SU-DHL-6 (cell line): ENCODE measurements at regions not wholly inside any gene's neighbourhood (a gene's known extent, or its start where the extent isn't known, plus 50 kb on each side); places are given as distances from the start of the nearest gene placed in this dataset.

Source experiments
- H2AFZ ChIP-seq: fragments of 200-600 bp; sonication (generic); 2 replicates; pipeline ENCODE4 v1.6.1; 2014; ENCODE audit warnings: low read depth, mild to moderate bottlenecking, moderate library complexity, mixed read lengths, antibody characterized with exemption, low read length; ENCODE audit not compliant: severe bottlenecking
- H3F3A ChIP-seq: fragments of 200-600 bp; shearing (Covaris generic); 2 replicates; pipeline ENCODE4 v1.6.0; 2016; ENCODE audit warnings: antibody characterized with exemption, mild to moderate bottlenecking; ENCODE audit not compliant: insufficient read depth
- H3K27ac ChIP-seq: fragments of 200-600 bp; sonication (generic); 2 replicates; pipeline ENCODE4 v1.5.1; 2016; ENCODE audit warnings: low read depth, mild to moderate bottlenecking, low read length, moderate library complexity, mixed read lengths
- H3K27me3 ChIP-seq: fragments of 200-600 bp; sonication (generic), shearing (Covaris generic); 2 replicates; pipeline ENCODE4 v1.6.0; 2014; ENCODE audit warnings: mild to moderate bottlenecking, low read length
- H3K36me3 ChIP-seq: fragments of 200-600 bp; sonication (generic); 2 replicates; pipeline ENCODE4 v1.6.1; 2014; ENCODE audit warnings: mild to moderate bottlenecking, low read length, mixed read lengths
- H3K4me2 ChIP-seq: fragments of 300-600, 200-600 bp; shearing (Covaris generic), sonication (generic); 2 replicates; pipeline ENCODE4 v1.6.0; 2014; ENCODE audit warnings: low read length, low read depth, mild to moderate bottlenecking; ENCODE audit not compliant: poor library complexity, severe bottlenecking
- H3K4me3 ChIP-seq: fragments of 200-600 bp; sonication (generic); 2 replicates; pipeline ENCODE4 v1.5.1; 2014; ENCODE audit warnings: antibody characterized with exemption, low read length, mild to moderate bottlenecking, mixed read lengths; ENCODE audit not compliant: insufficient read depth, poor library complexity, severe bottlenecking
- H3K79me2 ChIP-seq: fragments of 200-600 bp; sonication (generic); 2 replicates; pipeline ENCODE4 v1.6.1; 2014; ENCODE audit warnings: mild to moderate bottlenecking, low read length, moderate library complexity; ENCODE audit not compliant: insufficient read depth
- H3K9ac ChIP-seq: fragments of 200-600 bp; sonication (generic); 2 replicates; pipeline ENCODE4 v1.7.0; 2014; ENCODE audit warnings: mild to moderate bottlenecking, low read length
- H3K9me2 ChIP-seq: fragments of 200-600 bp; sonication (generic); replicated peaks from 2 replicates; pipeline ENCODE4 v1.6.1; 2014; ENCODE audit warnings: low read length; ENCODE audit not compliant: insufficient read depth
- H3K9me3 ChIP-seq: fragments of 200-600 bp; sonication (generic); 2 replicates; pipeline ENCODE4 v1.6.1; 2014; ENCODE audit warnings: low read length, mixed read lengths; ENCODE audit not compliant: insufficient read depth
- H4K20me1 ChIP-seq: fragments of 200-600 bp; sonication (generic); 2 replicates; pipeline ENCODE4 v1.6.1; 2014; ENCODE audit warnings: low read depth, mild to moderate bottlenecking, antibody characterized with exemption, low read length, moderate library complexity, mixed read lengths
- CTCF ChIP-seq: fragments of 200-600 bp; sonication (generic); IDR thresholded peaks from one replicate; pipeline ENCODE4 v1.5.1; 2017; ENCODE audit warnings: antibody characterized with exemption, mild to moderate bottlenecking, low read length, moderate library complexity; ENCODE audit not compliant: insufficient read depth, poor library complexity, severe bottlenecking
- EZH2phosphoT487 ChIP-seq: fragments of 200-600 bp; sonication (generic), shearing (Covaris generic); conservative IDR thresholded peaks from 2 replicates; pipeline ENCODE4 v1.6.1; 2018; ENCODE audit warnings: mild to moderate bottlenecking, antibody characterized with exemption, low read length, moderate library complexity, mixed read lengths

- Histone ChIP-seq H3K4me3 (no peak overlapping the region), H3K4me2 (no peak overlapping the region), H2AFZ (no peak overlapping the region), H3K27ac (no peak overlapping the region), H3K9me2 (no peaks in the 10 kb centered on the region), H3K79me2 (no peaks in the 10 kb centered on the region), H3F3A (no peaks in the 10 kb centered on the region), H3K9ac (no peak overlapping the region), H4K20me1 (no peaks in the 10 kb centered on the region), H3K27me3 (no peaks in the 10 kb centered on the region), H3K36me3 (no peaks in the 10 kb centered on the region), H3K9me3 (no peaks in the 10 kb centered on the region)
- no peak for TF ChIP-seq EZH2phosphoT487
- no peak for TF ChIP-seq CTCF
Observed at GRCh38 chr10:130875897-130876472, 435.5 kb downstream of the TCERG1L start.

- Histone ChIP-seq H3K4me3 (no peak overlapping the region), H3K9me2 (no peaks in the 10 kb centered on the region), H3K36me3 (no peaks in the 10 kb centered on the region), H4K20me1 (no peaks in the 10 kb centered on the region), H3K79me2 (no peaks in the 10 kb centered on the region), H3K9ac (no peak overlapping the region), H3F3A (no peaks in the 10 kb centered on the region), H2AFZ (no peak overlapping the region), H3K27me3 (no peaks in the 10 kb centered on the region), H3K9me3 (no peaks in the 10 kb centered on the region), H3K27ac (no peak overlapping the region), H3K4me2 (no peak overlapping the region)
- TF ChIP-seq CTCF (no peak), EZH2phosphoT487 (no peak)
Observed at GRCh38 chr10:130877126-130877525, 434.4 kb downstream of the TCERG1L start.

- H4K20me1 ChIP-seq, result no peaks in the 10 kb centered on the region
- no peaks in the 10 kb centered on the region for H3K27me3 ChIP-seq
- no peak overlapping the region for H3K27ac ChIP-seq
- H3F3A ChIP-seq, result no peaks in the 10 kb centered on the region
- no peak overlapping the region for H3K4me3 ChIP-seq
- H3K36me3 ChIP-seq, result no peaks in the 10 kb centered on the region
- no peaks in the 10 kb centered on the region for H3K9me3 ChIP-seq
- H2AFZ ChIP-seq, result no peak overlapping the region
- no peak overlapping the region for H3K4me2 ChIP-seq
- H3K9ac ChIP-seq, result no peak overlapping the region
- H3K79me2 ChIP-seq, result no peaks in the 10 kb centered on the region
- H3K9me2 ChIP-seq, result no peaks in the 10 kb centered on the region
- no peak for TF ChIP-seq EZH2phosphoT487
- TF ChIP-seq CTCF, result no peak
Observed at GRCh38 chr10:130878131-130878530, 433.4 kb downstream of the TCERG1L start.
